CD8-positive, alpha-beta memory T cell (primary cell): ENCODE measurements at regions not wholly inside any gene's neighbourhood (a gene's known extent, or its start where the extent isn't known, plus 50 kb on each side); places are given as distances from the start of the nearest gene placed in this dataset.
"Not testable (repeated sequence)": the region's sequence is repeated elsewhere in the genome, so short reads cannot be mapped to it uniquely, and the experiment has no call there.

Source experiments
- CTCF ChIA-PET: fragments of 350-600 bp; sonication (Branson Sonifier 250); formaldehyde crosslinking; loops from one replicate; lab custom pipeline; 2021; ENCODE audit warnings: antibody characterized with exemption; lab: Charles Lee
- POLR2A ChIA-PET: fragments of 350-600 bp; sonication (Branson Sonifier 250); formaldehyde crosslinking; loops from one replicate; lab custom pipeline; 2021; ENCODE audit warnings: antibody characterized with exemption; lab: Charles Lee
- DNase-seq, 5 donors: peaks; one replicate each; pipeline versions ENCODE4 v3.0.0 to v3.0.0-alpha.2; 2020 to 2022; ENCODE audit warnings: mixed read lengths in 1 of 5
- H3K27ac ChIP-seq: one replicate; pipeline ENCODE4 v1.7.0; 2013; ENCODE audit warnings: low read depth, mild to moderate bottlenecking, low read length, moderate library complexity
- H3K27me3 ChIP-seq: 2 replicates; pipeline ENCODE4 v1.7.0; 2013; ENCODE audit warnings: low read length, mild to moderate bottlenecking; ENCODE audit not compliant: insufficient read depth, poor library complexity, severe bottlenecking
- H3K36me3 ChIP-seq: 2 replicates; pipeline ENCODE4 v1.7.0; 2013; ENCODE audit warnings: mild to moderate bottlenecking, low read length, moderate library complexity; ENCODE audit not compliant: insufficient read depth
- H3K4me1 ChIP-seq: 2 replicates; pipeline ENCODE4 v1.7.0; 2013; ENCODE audit warnings: mild to moderate bottlenecking, low read length, moderate library complexity; ENCODE audit not compliant: insufficient read depth
- H3K4me3 ChIP-seq: 2 replicates; pipeline ENCODE4 v1.7.0; 2013; ENCODE audit warnings: mild to moderate bottlenecking, low read length
- H3K9me3 ChIP-seq: 2 replicates; pipeline ENCODE4 v1.7.0; 2013; ENCODE audit warnings: mild to moderate bottlenecking, low read length
- H3K27ac Mint-ChIP-seq, 8 donors: one replicate each; pipeline ENCODE4 v1.8.0; 2020 to 2021; ENCODE audit warnings: mixed read lengths in 8 of 8, mild to moderate bottlenecking in 6 of 8, inconsistent platforms in 3 of 8, moderate library complexity in 3 of 8
- H3K27me3 Mint-ChIP-seq, 2 donors: one replicate each; pipeline ENCODE4 v1.8.0; 2020 to 2021; ENCODE audit warnings: mixed read lengths in 2 of 2, mild to moderate bottlenecking in 1 of 2, moderate library complexity in 1 of 2
- H3K36me3 Mint-ChIP-seq, 3 donors: one replicate each; pipeline ENCODE4 v1.8.0; 2020 to 2021; ENCODE audit warnings: mixed read lengths in 3 of 3, inconsistent platforms in 1 of 3, mild to moderate bottlenecking in 1 of 3
- H3K4me1 Mint-ChIP-seq, 3 donors: one replicate each; pipeline ENCODE4 v1.8.0; 2020 to 2021; ENCODE audit warnings: mixed read lengths in 3 of 3, inconsistent platforms in 1 of 3, mild to moderate bottlenecking in 1 of 3
- H3K4me3 Mint-ChIP-seq, 7 donors: one replicate each; pipeline ENCODE4 v1.8.0; 2020 to 2021; ENCODE audit warnings: mixed read lengths in 7 of 7, mild to moderate bottlenecking in 6 of 7, moderate library complexity in 4 of 7, inconsistent platforms in 2 of 7
- H3K9me3 Mint-ChIP-seq, 5 donors: one replicate each; pipeline ENCODE4 v1.8.0; 2020 to 2022; ENCODE audit warnings: mixed read lengths in 5 of 5, mild to moderate bottlenecking in 3 of 5, moderate library complexity in 2 of 5, inconsistent platforms in 1 of 5

DNA sequence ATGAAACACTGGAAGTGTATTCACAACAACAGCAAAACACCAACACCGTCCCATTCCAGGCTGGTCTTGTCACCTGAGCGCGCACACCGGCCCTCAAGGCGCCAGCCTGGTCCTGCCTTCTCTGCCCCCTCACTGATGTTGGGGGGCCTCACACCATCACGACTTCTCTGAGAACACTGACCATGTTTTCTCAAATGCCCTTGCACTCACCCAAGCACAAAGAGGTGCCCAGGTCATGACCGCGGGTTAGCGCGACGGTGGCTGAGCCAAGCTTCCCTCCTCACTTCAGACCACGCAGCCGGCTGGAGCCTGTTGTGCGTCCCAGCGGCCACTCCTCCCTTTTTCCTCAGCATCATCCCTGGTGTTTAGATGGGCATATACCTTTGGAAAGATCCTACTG, 101.3 kb upstream of the SALL3 start:
- H3K4me1 Mint-ChIP-seq, result no peaks in the 10 kb centered on the region
- no peak overlapping the region for H3K27ac Mint-ChIP-seq
- POLR2A ChIA-PET, result no interaction called here
- Histone ChIP-seq H3K9me3 (no peaks in the 10 kb centered on the region), H3K4me1 (no peaks in the 10 kb centered on the region), H3K27ac (no peak overlapping the region), H3K27me3 (no peaks in the 10 kb centered on the region), H3K36me3 (no peaks in the 10 kb centered on the region), H3K4me3 (no peak overlapping the region)
- H3K27me3 Mint-ChIP-seq, result peaks cover 8 to 37% of the 10 kb centered on the region in 2 donors
- CTCF ChIA-PET, result no interaction called here
- H3K9me3 Mint-ChIP-seq, result peaks cover 0 to 6% (median 3%) of the 10 kb centered on the region in 5 donors
- DNase-seq, result no peak
- H3K36me3 Mint-ChIP-seq, result no peaks in the 10 kb centered on the region
- no peak overlapping the region for H3K4me3 Mint-ChIP-seq

DNA sequence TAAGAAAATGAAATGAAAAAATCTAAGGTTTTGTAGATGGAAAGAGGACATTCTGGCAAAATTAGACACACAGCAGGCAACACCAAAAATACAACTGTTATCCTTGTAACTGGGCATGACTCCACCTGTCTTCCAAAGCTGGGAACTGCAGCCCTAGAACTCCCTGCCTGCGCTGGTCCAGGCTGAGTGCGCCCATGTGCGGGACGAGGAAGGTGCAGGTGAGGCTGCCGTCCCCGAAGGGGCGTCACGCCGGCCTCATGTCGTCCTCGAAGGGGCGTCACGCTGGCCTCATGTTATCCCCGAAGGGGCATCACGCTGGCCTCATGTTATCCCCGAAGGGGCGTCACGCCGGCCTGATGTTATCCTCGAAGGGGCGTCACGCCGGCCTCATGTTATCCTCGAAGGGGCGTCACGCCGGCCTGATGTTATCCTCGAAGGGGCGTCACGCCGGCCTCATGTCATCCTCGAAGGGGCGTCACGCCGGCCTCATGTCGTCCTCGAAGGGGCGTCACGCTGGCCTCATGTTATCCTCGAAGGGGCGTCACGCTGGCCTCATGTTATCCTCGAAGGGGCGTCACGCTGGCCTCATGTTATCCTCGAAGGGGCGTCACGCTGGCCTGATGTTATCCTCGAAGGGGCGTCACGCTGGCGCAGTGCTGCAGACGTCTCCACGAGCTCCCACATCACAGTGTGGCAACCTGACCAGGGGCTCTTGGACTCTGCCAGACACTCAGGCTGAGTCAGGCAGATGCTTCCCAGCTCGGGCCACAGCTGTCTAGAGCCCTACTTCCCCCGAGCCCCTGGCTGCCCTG, 100.3 kb upstream of the SALL3 start:
- CTCF ChIA-PET, H3K9me3 ChIP-seq, H3K36me3 Mint-ChIP-seq, H3K27ac Mint-ChIP-seq, H3K27ac ChIP-seq, H3K4me3 Mint-ChIP-seq, H3K4me3 ChIP-seq, DNase-seq, H3K4me1 Mint-ChIP-seq, H3K27me3 ChIP-seq, POLR2A ChIA-PET, H3K36me3 ChIP-seq, H3K9me3 Mint-ChIP-seq, H3K4me1 ChIP-seq: not testable (repeated sequence)
- H3K27me3 Mint-ChIP-seq, result peaks cover 8 to 37% of the 10 kb centered on the region in 2 donors

DNA sequence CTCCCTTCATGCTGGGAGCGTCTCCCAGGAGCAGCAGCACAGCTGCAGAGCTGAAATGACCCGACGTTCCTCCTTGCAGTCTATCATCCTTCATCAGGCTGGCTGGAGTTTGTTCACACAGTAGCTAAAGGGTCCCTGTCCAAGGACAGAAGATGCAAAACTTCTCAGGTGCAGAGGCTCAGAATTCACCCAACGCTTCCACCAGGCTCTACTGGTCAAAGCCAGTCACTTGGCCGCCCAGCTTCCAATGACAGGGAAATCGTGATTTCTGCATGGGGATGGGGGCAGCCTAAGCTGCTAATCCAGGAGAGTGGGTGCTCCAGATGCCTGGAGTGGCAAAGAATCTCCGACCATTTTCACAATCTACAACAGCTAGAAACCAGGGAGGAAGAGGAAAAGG, 97.0 kb upstream of the SALL3 start:
- Histone ChIP-seq H3K4me1 (no peaks in the 10 kb centered on the region), H3K27me3 (no peaks in the 10 kb centered on the region), H3K36me3 (no peaks in the 10 kb centered on the region), H3K4me3 (no peak overlapping the region), H3K9me3 (no peaks in the 10 kb centered on the region), H3K27ac (no peak overlapping the region)
- Mint-ChIP-seq H3K27me3 (peaks cover 3 to 12% of the 10 kb centered on the region in 2 donors), H3K27ac (no peak overlapping the region), H3K36me3 (no peaks in the 10 kb centered on the region), H3K9me3 (peaks cover 12 to 32% (median 28%) of the 10 kb centered on the region in 5 donors), H3K4me1 (no peaks in the 10 kb centered on the region), H3K4me3 (no peak overlapping the region)
- ChIA-PET CTCF (no interaction called here), POLR2A (no interaction called here)
- DNase-seq, result no peak

DNA sequence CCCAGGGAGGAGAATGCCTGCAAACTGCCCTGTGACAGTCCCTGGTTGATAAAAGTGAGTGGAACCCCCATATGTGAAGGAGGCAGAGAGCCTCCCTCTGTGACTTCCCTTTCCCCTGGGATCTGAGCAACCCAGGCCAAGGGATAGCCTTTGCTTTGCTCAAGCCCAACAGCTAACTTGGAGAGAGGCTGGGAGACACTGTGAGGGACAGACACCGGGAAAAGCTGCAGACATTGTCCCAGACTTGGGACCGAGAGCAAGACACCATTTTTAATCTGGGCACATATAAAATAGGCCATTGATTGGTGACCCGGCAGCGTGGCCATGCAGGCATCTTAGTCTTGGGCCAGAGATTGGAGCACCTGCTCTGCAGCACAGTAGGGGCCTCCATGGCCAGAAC, 96.1 kb upstream of the SALL3 start:
- H3K36me3 Mint-ChIP-seq, result no peaks in the 10 kb centered on the region

DNA sequence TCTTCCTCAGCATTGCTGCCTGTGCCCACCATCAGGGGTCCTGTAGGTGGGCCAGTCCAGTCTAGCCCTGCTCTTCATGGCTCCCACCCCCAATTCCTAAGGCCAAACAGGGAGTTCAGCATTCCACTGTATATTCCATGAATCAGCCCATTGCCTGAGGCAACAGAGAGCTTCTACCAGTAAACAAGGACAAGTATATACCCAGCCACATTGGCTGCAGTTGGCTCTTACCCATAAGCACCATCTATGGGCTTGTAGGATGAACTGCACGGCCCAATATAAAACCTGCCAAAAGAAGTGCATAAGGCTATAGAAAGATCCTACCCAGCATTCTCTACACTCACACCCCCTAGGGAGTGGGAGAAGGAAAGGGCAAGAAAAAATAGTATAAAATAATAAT, 95.1 kb upstream of the SALL3 start:
- no peak overlapping the region for H3K4me3 Mint-ChIP-seq
- no peaks in the 10 kb centered on the region for H3K4me1 Mint-ChIP-seq
- H3K36me3 ChIP-seq, result no peaks in the 10 kb centered on the region
- H3K9me3 Mint-ChIP-seq, result peaks cover 15 to 50% (median 45%) of the 10 kb centered on the region in 5 donors
- peaks cover 3 to 5% of the 10 kb centered on the region in 2 donors for H3K27me3 Mint-ChIP-seq
- no peaks in the 10 kb centered on the region for H3K4me1 ChIP-seq
- ChIA-PET CTCF (no interaction called here), POLR2A (no interaction called here)
- H3K27me3 ChIP-seq, result no peaks in the 10 kb centered on the region
- DNase-seq, result no peak
- H3K27ac Mint-ChIP-seq, result peak overlapping the region in 1 of 8 donors; percentile 9
- no peak overlapping the region for H3K27ac ChIP-seq
- no peaks in the 10 kb centered on the region for H3K36me3 Mint-ChIP-seq
- peaks cover 5% of the 10 kb centered on the region for H3K9me3 ChIP-seq
- no peak overlapping the region for H3K4me3 ChIP-seq

More for the DNA sequence above, 96.1 kb upstream of the SALL3 start:
- Mint-ChIP-seq H3K4me1 (no peaks in the 10 kb centered on the region), H3K4me3 (no peak overlapping the region), H3K27me3 (peaks cover 3 to 10% of the 10 kb centered on the region in 2 donors), H3K9me3 (peaks cover 15 to 40% (median 37%) of the 10 kb centered on the region in 5 donors), H3K27ac (no peak overlapping the region)
- Histone ChIP-seq H3K4me1 (no peaks in the 10 kb centered on the region), H3K27ac (no peak overlapping the region), H3K36me3 (no peaks in the 10 kb centered on the region), H3K9me3 (no peaks in the 10 kb centered on the region), H3K4me3 (no peak overlapping the region), H3K27me3 (no peaks in the 10 kb centered on the region)
- ChIA-PET POLR2A (no interaction called here), CTCF (no interaction called here)
- DNase-seq, result no peak

DNA sequence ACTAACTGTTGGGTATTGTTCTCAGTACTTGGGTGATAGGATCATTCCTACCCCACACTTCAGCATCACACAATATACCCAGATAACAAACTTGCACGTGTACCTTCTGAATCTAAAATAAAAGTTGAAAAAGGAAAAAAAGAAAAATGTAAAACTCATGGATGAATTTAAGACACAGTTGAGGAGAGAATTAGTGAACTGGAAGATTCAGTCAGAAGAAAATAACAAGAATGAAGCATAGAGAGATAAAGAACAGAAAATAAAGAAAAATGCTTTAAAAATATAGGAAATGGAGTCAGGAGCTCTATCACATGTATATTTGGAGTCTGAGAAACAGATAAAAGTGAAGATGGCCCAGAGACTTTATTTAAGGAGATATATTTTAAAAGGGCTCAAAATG, 90.4 kb upstream of the SALL3 start:
- Mint-ChIP-seq H3K4me1 (no peaks in the 10 kb centered on the region), H3K27me3 (peaks cover 4 to 7% of the 10 kb centered on the region in 2 donors), H3K36me3 (no peaks in the 10 kb centered on the region), H3K27ac (peak overlapping the region in 1 of 8 donors; percentile 2), H3K9me3 (peaks cover 18 to 60% (median 52%) of the 10 kb centered on the region in 5 donors), H3K4me3 (no peak overlapping the region)
- CTCF ChIA-PET, result no interaction called here
- Histone ChIP-seq H3K9me3 (peaks cover 5% of the 10 kb centered on the region), H3K36me3 (no peaks in the 10 kb centered on the region), H3K27me3 (no peaks in the 10 kb centered on the region), H3K4me3 (no peak overlapping the region), H3K27ac (no peak overlapping the region), H3K4me1 (no peaks in the 10 kb centered on the region)
- no peak for DNase-seq
- POLR2A ChIA-PET, result no interaction called here

DNA sequence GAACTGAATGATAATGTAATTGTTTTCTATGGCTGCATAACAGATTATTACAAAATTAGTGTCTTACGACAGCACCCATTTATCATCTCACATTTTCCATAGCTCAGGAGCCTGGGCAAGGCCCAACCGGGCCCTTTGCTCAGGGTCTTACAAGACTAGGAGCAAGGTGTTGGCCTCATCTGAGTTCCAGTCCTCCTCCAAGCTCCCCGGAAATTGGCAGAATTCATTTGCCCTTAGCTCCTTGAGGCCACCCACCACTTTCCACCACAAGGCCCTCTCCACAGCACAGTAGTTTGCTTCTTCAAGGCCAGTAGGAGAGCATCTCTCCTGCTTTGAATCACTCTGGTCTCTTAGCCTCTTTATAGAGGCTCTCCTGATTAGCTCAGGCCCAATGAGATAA, 89.2 kb upstream of the SALL3 start:
- no peaks in the 10 kb centered on the region for H3K36me3 Mint-ChIP-seq
- H3K4me1 Mint-ChIP-seq, result no peaks in the 10 kb centered on the region
- H3K4me3 Mint-ChIP-seq, result no peak overlapping the region
- Histone ChIP-seq H3K27me3 (no peaks in the 10 kb centered on the region), H3K27ac (no peak overlapping the region), H3K4me3 (no peak overlapping the region), H3K9me3 (peaks cover 5% of the 10 kb centered on the region), H3K4me1 (no peaks in the 10 kb centered on the region), H3K36me3 (no peaks in the 10 kb centered on the region)
- H3K9me3 Mint-ChIP-seq, result peaks cover 18 to 51% (median 42%) of the 10 kb centered on the region in 5 donors
- ChIA-PET POLR2A (no interaction called here), CTCF (no interaction called here)
- no peak overlapping the region for H3K27ac Mint-ChIP-seq
- no peak for DNase-seq
- peaks cover 4 to 7% of the 10 kb centered on the region in 2 donors for H3K27me3 Mint-ChIP-seq

DNA sequence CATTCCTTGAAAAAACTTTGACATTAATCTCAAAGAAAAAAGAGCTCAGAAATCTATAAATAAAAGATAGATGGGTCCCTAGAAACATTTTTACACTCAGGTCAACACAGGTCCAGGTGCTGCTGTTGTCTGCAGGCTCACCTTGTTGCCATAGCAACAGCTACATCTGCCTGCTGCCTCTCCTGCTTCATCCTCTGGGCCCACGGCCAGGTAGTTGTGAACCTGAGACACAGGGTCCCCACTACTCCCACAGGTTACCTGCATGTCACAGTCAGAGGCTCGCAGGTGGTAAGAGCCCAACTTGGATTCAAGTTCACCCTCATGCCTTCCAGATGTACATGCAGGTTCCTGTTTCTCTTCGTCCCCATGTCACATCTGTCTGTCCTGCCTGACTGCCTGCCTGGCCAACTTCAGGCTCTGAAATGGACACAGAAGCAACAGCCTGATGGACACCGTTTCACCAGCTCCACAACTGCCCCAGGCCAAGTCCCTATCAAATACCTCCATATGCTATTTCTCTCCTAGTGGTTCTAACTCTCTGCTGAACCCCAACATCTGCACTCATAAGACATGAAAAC, 88.3 kb upstream of the SALL3 start:
- H3K27me3 ChIP-seq, result no peaks in the 10 kb centered on the region
- H3K4me1 ChIP-seq, result no peaks in the 10 kb centered on the region
- no peak overlapping the region for H3K27ac Mint-ChIP-seq
- H3K9me3 ChIP-seq, result peaks cover 5% of the 10 kb centered on the region
- H3K36me3 ChIP-seq, result no peaks in the 10 kb centered on the region
- no peak overlapping the region for H3K4me3 Mint-ChIP-seq
- no peaks in the 10 kb centered on the region for H3K4me1 Mint-ChIP-seq
- H3K27me3 Mint-ChIP-seq, result peaks cover 4 to 7% of the 10 kb centered on the region in 2 donors
- no peak overlapping the region for H3K27ac ChIP-seq
- H3K4me3 ChIP-seq, result no peak overlapping the region
- no peak for DNase-seq
- H3K36me3 Mint-ChIP-seq, result no peaks in the 10 kb centered on the region
- ChIA-PET POLR2A (no interaction called here), CTCF (no interaction called here)
- H3K9me3 Mint-ChIP-seq, result peaks cover 15 to 43% (median 35%) of the 10 kb centered on the region in 5 donors
